Tibial nerve (tissue), 4 donors: ENCODE measurements at regions not wholly inside any gene's neighbourhood (a gene's known extent, or its start where the extent isn't known, plus 50 kb on each side); places are given as distances from the start of the nearest gene placed in this dataset.

Source experiments
- DNase-seq, 2 donors: peaks; one replicate each; pipeline ENCODE4 v3.0.0-alpha.2; 2019; ENCODE audit warnings: low spot score in 2 of 2
- H3K27ac ChIP-seq, 4 donors: fragments of 200-600 bp; sonication (generic) in 3 of 4; one replicate each; pipeline ENCODE4 v1.5.1; 2017 to 2019; ENCODE audit warnings: mild to moderate bottlenecking in 1 of 4
- H3K27me3 ChIP-seq, 2 donors: fragments of 200-600 bp; sonication (generic) in 1 of 2; one replicate each; pipeline versions ENCODE4 v1.5.1 to v1.6.0; 2017 to 2019
- H3K36me3 ChIP-seq, 3 donors: fragments of 200-600 bp; sonication (generic); one replicate each; pipeline ENCODE4 v1.5.1; 2018 to 2019
- H3K4me1 ChIP-seq, 4 donors: fragments of 200-600 bp; sonication (generic) in 3 of 4; one replicate each; pipeline ENCODE4 v1.5.1; 2017 to 2019
- H3K4me3 ChIP-seq, 4 donors: fragments of 200-600 bp; sonication (generic) in 3 of 4; one replicate each; pipeline ENCODE4 v1.5.1; 2017 to 2019; ENCODE audit warnings: mild to moderate bottlenecking in 1 of 4, moderate library complexity in 1 of 4
- H3K9me3 ChIP-seq, 4 donors: fragments of 200-600 bp; sonication (generic) in 3 of 4; one replicate each; pipeline ENCODE4 v1.5.1; 2017 to 2019
- EP300 ChIP-seq, 2 donors: sonication (generic); formaldehyde crosslinking; IDR thresholded peaks; one replicate each; pipeline ENCODE4 v1.6.1; 2017; ENCODE audit warnings: antibody characterized with exemption in 2 of 2, mild to moderate bottlenecking in 1 of 2
- POLR2A ChIP-seq, 2 donors: fragments of 450-650 bp; IDR thresholded peaks; one replicate each; pipeline ENCODE4 v1.6.1; 2017; ENCODE audit warnings: antibody characterized with exemption in 2 of 2, mild to moderate bottlenecking in 2 of 2, moderate library complexity in 2 of 2
- WGBS, 2 donors: methylation state at CpG; one replicate each; pipeline ENCODE4 v1.1.5; 2018; 5-methylcytosine and 5-hydroxymethylcytosine counted together
- TF ChIP-seq, protein P1 (sequence below), 5 experiments: fragments of 200-600 bp in 3 of 5; fragments of 450-650 bp in 2 of 5; sonication (generic) in 3 of 5; IDR thresholded peaks; one replicate each; pipeline ENCODE4 v1.5.1; 2016 to 2019; ENCODE audit warnings: antibody characterized with exemption in 5 of 5, mild to moderate bottlenecking in 3 of 5, moderate library complexity in 2 of 5

DNA sequence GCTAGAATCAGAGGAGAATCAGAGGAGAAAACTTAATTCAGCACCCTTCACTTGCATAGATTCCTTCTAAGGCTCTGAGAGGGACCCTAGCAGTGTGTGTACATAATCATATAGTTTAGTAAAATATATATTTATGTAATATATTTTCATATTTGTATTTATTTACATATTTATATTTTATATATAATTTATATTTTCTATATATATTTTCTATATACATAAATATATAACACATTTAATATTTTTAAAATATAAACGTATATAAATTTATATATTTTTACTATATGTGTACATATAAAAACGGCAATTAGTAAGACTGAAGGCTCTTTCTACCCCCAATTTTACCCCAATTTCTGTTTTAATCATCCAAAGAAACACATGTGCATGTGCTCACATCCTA, 80.3 kb downstream of the NXPE2 start:
- H3K9me3 ChIP-seq: no peaks in the 10 kb centered on the region
- no peaks in the 10 kb centered on the region for H3K36me3 ChIP-seq
- no peak overlapping the region for H3K4me3 ChIP-seq
- no peaks in the 10 kb centered on the region for H3K4me1 ChIP-seq
- H3K27me3 ChIP-seq: no peaks in the 10 kb centered on the region
- no peak overlapping the region for H3K27ac ChIP-seq
- DNase-seq: no peak
- TF ChIP-seq POLR2A (IDR thresholded peaks at IDR 0.05): no peak
- TF ChIP-seq EP300 (IDR thresholded peaks at IDR 0.05): no peak
- TF ChIP-seq, protein P1, sequence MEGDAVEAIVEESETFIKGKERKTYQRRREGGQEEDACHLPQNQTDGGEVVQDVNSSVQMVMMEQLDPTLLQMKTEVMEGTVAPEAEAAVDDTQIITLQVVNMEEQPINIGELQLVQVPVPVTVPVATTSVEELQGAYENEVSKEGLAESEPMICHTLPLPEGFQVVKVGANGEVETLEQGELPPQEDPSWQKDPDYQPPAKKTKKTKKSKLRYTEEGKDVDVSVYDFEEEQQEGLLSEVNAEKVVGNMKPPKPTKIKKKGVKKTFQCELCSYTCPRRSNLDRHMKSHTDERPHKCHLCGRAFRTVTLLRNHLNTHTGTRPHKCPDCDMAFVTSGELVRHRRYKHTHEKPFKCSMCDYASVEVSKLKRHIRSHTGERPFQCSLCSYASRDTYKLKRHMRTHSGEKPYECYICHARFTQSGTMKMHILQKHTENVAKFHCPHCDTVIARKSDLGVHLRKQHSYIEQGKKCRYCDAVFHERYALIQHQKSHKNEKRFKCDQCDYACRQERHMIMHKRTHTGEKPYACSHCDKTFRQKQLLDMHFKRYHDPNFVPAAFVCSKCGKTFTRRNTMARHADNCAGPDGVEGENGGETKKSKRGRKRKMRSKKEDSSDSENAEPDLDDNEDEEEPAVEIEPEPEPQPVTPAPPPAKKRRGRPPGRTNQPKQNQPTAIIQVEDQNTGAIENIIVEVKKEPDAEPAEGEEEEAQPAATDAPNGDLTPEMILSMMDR (IDR thresholded peaks at IDR 0.05): no peak
- 74 to 81% methylated on average over 2 of the region's 2 CpGs for WGBS, 2 donors

DNA sequence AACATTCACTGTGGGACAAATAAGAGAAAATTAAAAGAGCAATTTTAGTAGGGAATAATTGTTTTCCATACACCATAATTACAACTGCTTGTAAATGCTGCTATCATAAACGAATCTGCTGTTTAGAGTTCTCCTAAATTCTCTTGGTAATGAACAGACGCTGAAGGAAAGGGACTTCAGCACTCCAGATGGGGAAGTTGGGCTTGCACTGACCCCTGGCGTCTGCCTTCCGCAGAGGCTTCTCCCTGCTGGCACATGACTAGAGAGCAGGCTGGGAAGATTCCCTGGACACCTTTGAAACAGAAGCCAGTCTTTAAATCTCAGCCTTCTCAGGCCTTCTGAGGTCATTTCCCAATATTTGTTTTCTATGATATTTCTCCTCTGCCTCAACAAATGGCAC, 84.1 kb downstream of the NXPE2 start:
- Histone ChIP-seq H3K27ac (no peak overlapping the region), H3K27me3 (no peaks in the 10 kb centered on the region), H3K4me1 (no peaks in the 10 kb centered on the region), H3K4me3 (no peak overlapping the region), H3K9me3 (no peaks in the 10 kb centered on the region), H3K36me3 (no peaks in the 10 kb centered on the region)
- TF ChIP-seq, protein P1 (IDR thresholded peaks at IDR 0.05): peak; percentile 40 to 60 (median 58)
- TF ChIP-seq EP300 (IDR thresholded peaks at IDR 0.05): no peak
- WGBS, 2 donors: 0% methylated on average over 4 of the region's 4 CpGs
- peak; percentile 44 to 50 for DNase-seq

DNA sequence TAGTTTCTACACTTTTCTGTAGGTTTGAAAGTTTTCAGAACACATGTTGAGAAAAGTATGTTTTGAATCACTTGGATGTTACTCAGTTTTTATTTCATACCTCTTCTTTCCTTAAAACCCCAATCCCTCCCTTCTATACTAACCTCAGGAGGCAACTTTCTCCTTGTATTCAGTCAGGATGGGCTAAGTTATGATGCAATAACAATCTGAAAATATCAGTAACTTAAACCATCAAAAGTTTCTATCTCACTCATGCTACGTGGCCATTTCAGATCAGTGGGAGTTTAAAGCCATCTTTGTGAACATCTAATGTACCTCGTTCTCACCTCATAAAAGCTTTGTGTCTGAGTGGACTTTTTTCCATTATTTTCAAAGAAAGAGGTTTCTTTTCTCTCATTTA, 86.2 kb downstream of the NXPE2 start:
- no peaks in the 10 kb centered on the region for H3K9me3 ChIP-seq
- H3K4me1 ChIP-seq: no peaks in the 10 kb centered on the region
- no peak for DNase-seq
- no peaks in the 10 kb centered on the region for H3K36me3 ChIP-seq
- TF ChIP-seq EP300 (IDR thresholded peaks at IDR 0.05) (no peak), POLR2A (IDR thresholded peaks at IDR 0.05) (no peak)
- TF ChIP-seq, protein P1 (IDR thresholded peaks at IDR 0.05): no peak
- no peak overlapping the region for H3K27ac ChIP-seq
- no peaks in the 10 kb centered on the region for H3K27me3 ChIP-seq
- WGBS, 2 donors: 62 to 73% methylated on average over 2 of the region's 2 CpGs
- no peak overlapping the region for H3K4me3 ChIP-seq

DNA sequence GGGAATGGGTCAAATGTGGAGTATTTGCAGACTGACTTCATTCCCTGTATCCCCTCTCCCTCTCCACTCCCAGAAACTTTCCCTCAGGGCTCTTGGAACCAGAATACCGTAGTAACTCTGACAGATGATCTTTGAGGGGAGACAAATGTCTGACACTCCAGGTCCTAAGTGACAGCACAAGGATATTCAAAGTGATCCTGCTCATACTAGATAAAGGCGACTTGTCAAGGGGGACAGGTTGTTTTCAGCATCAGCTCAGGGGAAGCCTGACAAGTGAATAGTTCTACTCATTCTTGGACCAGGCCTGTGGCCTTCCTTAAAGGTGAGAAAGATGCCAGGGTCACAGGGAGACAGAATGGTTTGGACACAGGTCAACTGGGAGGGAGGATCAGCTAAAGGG, 92.8 kb downstream of the NXPE2 start:
- no peak for DNase-seq

DNA sequence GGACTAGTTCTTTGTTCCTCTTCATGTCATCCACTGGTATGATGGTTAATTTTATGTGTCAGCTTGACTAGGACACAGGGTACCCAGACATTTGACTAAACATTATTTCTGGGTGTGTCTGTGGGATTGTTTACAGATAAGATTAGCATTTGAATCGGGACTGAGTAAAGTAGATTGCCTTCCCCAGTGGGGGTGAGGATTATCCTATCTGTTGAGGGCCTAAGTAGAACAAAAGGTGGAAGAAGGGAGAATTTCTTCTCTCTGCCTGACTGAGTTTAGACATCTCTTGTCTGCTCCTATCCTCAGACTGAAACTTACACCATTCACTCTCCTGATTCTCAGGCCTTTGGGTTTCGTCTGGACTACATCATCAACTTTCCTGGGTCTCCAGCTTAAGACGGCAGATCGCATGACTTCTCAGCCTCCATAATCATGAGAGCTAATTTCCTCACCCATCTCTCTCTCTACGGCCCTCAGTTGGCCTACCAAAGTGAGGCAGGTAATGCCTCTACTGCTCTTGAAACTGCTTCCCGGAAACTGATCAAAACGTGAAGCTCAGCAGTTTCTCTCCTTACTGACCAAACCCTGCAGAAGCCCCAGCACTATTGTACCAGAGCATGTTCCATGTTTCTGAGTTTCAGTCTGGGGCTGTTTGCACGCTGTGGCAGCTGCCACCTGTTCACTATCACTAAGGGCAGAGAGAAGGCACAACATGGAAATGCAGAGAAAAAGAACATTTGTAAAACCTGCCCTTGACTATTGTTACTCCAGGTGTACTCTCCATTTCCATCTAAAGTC, 95.4 kb downstream of the NXPE2 start:
- no peak for DNase-seq
- 72% methylated on average over 8 of the region's 8 CpGs for WGBS, 2 donors
- TF ChIP-seq EP300 (IDR thresholded peaks at IDR 0.05) (no peak), POLR2A (IDR thresholded peaks at IDR 0.05) (no peak)
- TF ChIP-seq, protein P1 (IDR thresholded peaks at IDR 0.05): no peak

More for the DNA sequence above, 92.8 kb downstream of the NXPE2 start:
- H3K4me3 ChIP-seq: no peak overlapping the region
- no peaks in the 10 kb centered on the region for H3K4me1 ChIP-seq
- TF ChIP-seq POLR2A (IDR thresholded peaks at IDR 0.05): no peak
- TF ChIP-seq, protein P1 (IDR thresholded peaks at IDR 0.05): no peak
- no peak for TF ChIP-seq EP300 (IDR thresholded peaks at IDR 0.05)
- H3K36me3 ChIP-seq: no peaks in the 10 kb centered on the region
- 72 to 79% methylated on average over 2 of the region's 2 CpGs for WGBS, 2 donors
- no peaks in the 10 kb centered on the region for H3K27me3 ChIP-seq
- H3K9me3 ChIP-seq: no peaks in the 10 kb centered on the region
- H3K27ac ChIP-seq: no peak overlapping the region

More for the DNA sequence above, 95.4 kb downstream of the NXPE2 start:
- Histone ChIP-seq H3K4me1 (no peaks in the 10 kb centered on the region), H3K4me3 (no peak overlapping the region), H3K27ac (no peak overlapping the region), H3K27me3 (no peaks in the 10 kb centered on the region), H3K36me3 (no peaks in the 10 kb centered on the region), H3K9me3 (no peaks in the 10 kb centered on the region)
